Esophagus muscularis mucosa (tissue), 4 donors: ENCODE measurements at regions not wholly inside any gene's neighbourhood (a gene's known extent, or its start where the extent isn't known, plus 50 kb on each side); places are given as distances from the start of the nearest gene placed in this dataset.

Experiments used
- DNase-seq: peaks from one replicate; pipeline ENCODE4 v3.0.0-alpha.2; 2017; ENCODE audit errors: extremely low spot score
- H3K27ac ChIP-seq, 4 donors: fragments of 200-600 bp; sonication (generic); replicated peaks in 1 of 4; 1 replicate in 3 of 4; 2 replicates in 1 of 4; pipeline ENCODE4 v1.5.1; 2016 to 2019; ENCODE audit warnings: mild to moderate bottlenecking in 1 of 4
- H3K27me3 ChIP-seq, 4 donors: fragments of 200-600 bp; sonication (generic); one replicate each; pipeline versions ENCODE4 v1.5.1 to v1.6.0; 2016 to 2019
- H3K36me3 ChIP-seq, 4 donors: fragments of 200-600 bp; sonication (generic); one replicate each; pipeline ENCODE4 v1.5.1; 2016 to 2019
- H3K4me1 ChIP-seq, 4 donors: fragments of 200-600 bp; sonication (generic); one replicate each; pipeline ENCODE4 v1.5.1; 2016 to 2019
- H3K4me3 ChIP-seq, 4 donors: fragments of 200-600 bp; sonication (generic); 1 replicate in 2 of 4; 2 replicates in 2 of 4; pipeline ENCODE4 v1.5.1; 2016 to 2019; ENCODE audit warnings: mild to moderate bottlenecking in 4 of 4, moderate library complexity in 1 of 4
- H3K9me3 ChIP-seq, 4 donors: fragments of 200-600 bp; sonication (generic); 1 replicate in 3 of 4; 2 replicates in 1 of 4; pipeline ENCODE4 v1.5.1; 2016 to 2019
- EP300 ChIP-seq: sonication (generic); formaldehyde crosslinking; IDR thresholded peaks from one replicate; pipeline ENCODE4 v1.6.1; 2017; ENCODE audit warnings: antibody characterized with exemption
- POLR2A ChIP-seq: fragments of 450-650 bp; IDR thresholded peaks from one replicate; pipeline ENCODE4 v1.6.1; 2017; ENCODE audit warnings: antibody characterized with exemption, moderate library complexity, mild to moderate bottlenecking, low read depth
- POLR2AphosphoS5 ChIP-seq, 2 donors: sonication (generic); formaldehyde crosslinking; IDR thresholded peaks; one replicate each; pipeline ENCODE4 v1.6.1; 2017; ENCODE audit warnings: antibody characterized with exemption in 2 of 2
- WGBS: methylation state at CpG from one replicate; pipeline ENCODE4 v1.1.5; 2018; 5-methylcytosine and 5-hydroxymethylcytosine counted together
- intact Hi-C: fragments of 100-400 bp; cut with DNase I; formaldehyde crosslinking; loops from one replicate; pipeline ENCODE4 v1.15.1; 2023
- TF ChIP-seq, protein P1 (sequence below), 3 experiments: fragments of 200-600 bp in 2 of 3; fragments of 450-650 bp in 1 of 3; sonication (generic) in 2 of 3; IDR thresholded peaks; one replicate each; pipeline ENCODE4 v1.5.1; 2017 to 2019; ENCODE audit warnings: antibody characterized with exemption in 3 of 3, mild to moderate bottlenecking in 2 of 3, moderate library complexity in 1 of 3

DNA sequence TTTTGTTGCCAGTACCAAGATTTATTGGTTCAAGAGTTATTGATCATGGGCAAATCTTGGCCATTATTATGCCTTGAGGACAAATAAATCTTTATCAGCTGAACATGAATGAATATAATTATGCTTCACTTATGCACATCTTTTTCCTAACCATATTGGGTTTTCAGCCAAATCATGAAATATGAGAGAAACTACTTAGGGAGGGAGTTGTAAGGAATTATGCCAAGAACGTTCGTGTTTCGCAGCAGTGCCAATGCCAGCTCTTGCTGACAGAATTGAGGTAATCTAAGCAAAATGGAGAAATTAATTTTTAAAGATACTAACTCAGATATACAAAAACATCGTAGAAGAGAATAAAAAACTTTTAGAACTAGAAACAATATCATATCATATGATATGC lies 301.1 kb upstream of the SASH1 start:
- Histone ChIP-seq H3K4me3 (no peak overlapping the region), H3K4me1 (peaks cover 0 to 3% (median 0%) of the 10 kb centered on the region in 4 donors), H3K27ac (no peak overlapping the region), H3K27me3 (no peaks in the 10 kb centered on the region), H3K9me3 (peaks cover 0 to 4% (median 0%) of the 10 kb centered on the region in 4 donors), H3K36me3 (no peaks in the 10 kb centered on the region)
- DNase-seq, result no peak
- no peak for TF ChIP-seq POLR2AphosphoS5 (IDR thresholded peaks at IDR 0.05)
- TF ChIP-seq, protein P1, sequence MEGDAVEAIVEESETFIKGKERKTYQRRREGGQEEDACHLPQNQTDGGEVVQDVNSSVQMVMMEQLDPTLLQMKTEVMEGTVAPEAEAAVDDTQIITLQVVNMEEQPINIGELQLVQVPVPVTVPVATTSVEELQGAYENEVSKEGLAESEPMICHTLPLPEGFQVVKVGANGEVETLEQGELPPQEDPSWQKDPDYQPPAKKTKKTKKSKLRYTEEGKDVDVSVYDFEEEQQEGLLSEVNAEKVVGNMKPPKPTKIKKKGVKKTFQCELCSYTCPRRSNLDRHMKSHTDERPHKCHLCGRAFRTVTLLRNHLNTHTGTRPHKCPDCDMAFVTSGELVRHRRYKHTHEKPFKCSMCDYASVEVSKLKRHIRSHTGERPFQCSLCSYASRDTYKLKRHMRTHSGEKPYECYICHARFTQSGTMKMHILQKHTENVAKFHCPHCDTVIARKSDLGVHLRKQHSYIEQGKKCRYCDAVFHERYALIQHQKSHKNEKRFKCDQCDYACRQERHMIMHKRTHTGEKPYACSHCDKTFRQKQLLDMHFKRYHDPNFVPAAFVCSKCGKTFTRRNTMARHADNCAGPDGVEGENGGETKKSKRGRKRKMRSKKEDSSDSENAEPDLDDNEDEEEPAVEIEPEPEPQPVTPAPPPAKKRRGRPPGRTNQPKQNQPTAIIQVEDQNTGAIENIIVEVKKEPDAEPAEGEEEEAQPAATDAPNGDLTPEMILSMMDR (IDR thresholded peaks at IDR 0.05), result no peak
- TF ChIP-seq POLR2A, result no peak
- TF ChIP-seq EP300, result no peak
- intact Hi-C loops, result no loop called here
- 59% methylated on average over 4 of the region's 4 CpGs for WGBS

DNA sequence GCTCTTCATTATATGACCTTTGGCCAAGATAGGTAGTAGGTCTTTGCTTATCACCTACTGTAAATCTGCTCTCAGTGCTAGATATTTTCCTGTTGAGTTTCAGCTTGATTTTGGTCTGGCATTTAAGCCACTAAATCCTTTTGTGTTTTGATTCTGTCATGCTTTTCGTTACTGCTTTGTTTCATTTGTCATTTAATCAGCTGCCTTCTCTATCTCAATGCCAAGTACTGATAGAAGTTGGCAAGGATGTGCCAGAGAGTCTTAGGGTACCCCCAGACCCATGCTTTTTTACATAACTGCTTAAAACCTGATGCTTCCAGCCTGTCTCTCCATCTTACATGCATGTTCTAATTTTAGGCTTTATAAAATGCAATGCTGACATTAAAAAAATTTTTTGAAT lies 300.1 kb upstream of the SASH1 start:
- Histone ChIP-seq H3K27ac (no peak overlapping the region), H3K9me3 (peaks cover 0 to 5% (median 4%) of the 10 kb centered on the region in 4 donors), H3K4me1 (peaks cover 0 to 3% (median 0%) of the 10 kb centered on the region in 4 donors), H3K36me3 (no peaks in the 10 kb centered on the region), H3K27me3 (no peaks in the 10 kb centered on the region), H3K4me3 (no peak overlapping the region)
- DNase-seq, result no peak
- TF ChIP-seq POLR2A (no peak), POLR2AphosphoS5 (IDR thresholded peaks at IDR 0.05) (no peak), EP300 (no peak)
- TF ChIP-seq, protein P1 (IDR thresholded peaks at IDR 0.05), result no peak
- intact Hi-C loops, result no loop called here
- 61% methylated on average over 1 of the region's 1 CpG for WGBS

DNA sequence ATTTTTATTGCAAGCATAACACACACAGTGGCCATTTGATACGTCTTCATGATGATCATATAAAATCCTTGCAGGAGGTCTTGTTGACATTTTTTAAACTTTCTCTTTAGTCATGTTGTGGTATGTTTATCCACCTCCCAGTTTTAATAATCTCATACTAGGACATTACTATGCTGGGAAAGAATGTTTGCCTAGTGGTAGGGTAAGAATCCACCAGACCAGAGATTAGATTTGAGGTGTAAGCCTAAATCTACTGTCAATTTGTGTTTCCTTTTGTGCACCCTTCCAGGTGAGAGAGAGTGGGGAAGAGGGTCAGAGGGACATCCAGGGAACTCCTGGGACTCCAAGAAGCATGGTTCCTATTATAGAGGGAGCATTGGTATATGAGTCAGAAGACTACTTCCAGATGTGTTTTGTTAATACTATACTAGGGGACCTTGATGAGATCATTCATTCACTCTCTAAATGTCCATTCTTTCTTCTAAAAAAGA lies 298.3 kb upstream of the SASH1 start:
- DNase-seq, result no peak
- TF ChIP-seq EP300 (no peak), POLR2A (no peak), POLR2AphosphoS5 (IDR thresholded peaks at IDR 0.05) (no peak)
- TF ChIP-seq, protein P1 (IDR thresholded peaks at IDR 0.05), result no peak
- no peaks in the 10 kb centered on the region for H3K27me3 ChIP-seq
- H3K36me3 ChIP-seq, result no peaks in the 10 kb centered on the region
- 77% methylated on average over 1 of the region's 1 CpG for WGBS
- no peak overlapping the region for H3K4me3 ChIP-seq
- H3K9me3 ChIP-seq, result peaks cover 0 to 7% (median 4%) of the 10 kb centered on the region in 4 donors
- no peak overlapping the region for H3K27ac ChIP-seq
- intact Hi-C loops, result no loop called here
- peaks cover 0 to 3% (median 0%) of the 10 kb centered on the region in 4 donors for H3K4me1 ChIP-seq

DNA sequence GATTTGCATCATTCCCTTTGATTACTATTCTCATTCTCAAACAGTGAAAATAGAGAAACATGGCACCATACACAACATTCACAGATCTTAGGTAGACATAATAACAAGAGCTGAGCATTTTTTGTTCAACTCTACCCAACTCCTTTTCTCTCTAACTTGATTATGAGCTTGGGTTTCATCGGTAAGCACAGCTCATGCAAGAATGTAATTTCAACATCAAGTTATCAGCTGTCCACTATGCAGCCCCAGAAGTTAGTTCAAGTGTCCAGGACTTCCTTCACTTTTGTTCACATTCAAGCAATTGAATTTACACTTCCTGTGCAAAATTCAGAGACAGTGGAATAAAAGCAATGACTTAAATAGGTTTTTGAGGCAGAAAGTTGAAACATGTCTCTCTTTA lies 297.7 kb upstream of the SASH1 start:
- no peak overlapping the region for H3K4me3 ChIP-seq
- peaks cover 0 to 7% (median 4%) of the 10 kb centered on the region in 4 donors for H3K9me3 ChIP-seq
- H3K4me1 ChIP-seq, result peaks cover 0 to 3% (median 0%) of the 10 kb centered on the region in 4 donors
- TF ChIP-seq POLR2A, result no peak
- TF ChIP-seq, protein P1 (IDR thresholded peaks at IDR 0.05), result no peak
- TF ChIP-seq POLR2AphosphoS5 (IDR thresholded peaks at IDR 0.05), result no peak
- TF ChIP-seq EP300, result no peak
- WGBS, result 70% methylated on average over 1 of the region's 1 CpG
- H3K36me3 ChIP-seq, result no peaks in the 10 kb centered on the region
- H3K27ac ChIP-seq, result no peak overlapping the region
- DNase-seq, result no peak
- intact Hi-C loops, result no loop called here
- H3K27me3 ChIP-seq, result no peaks in the 10 kb centered on the region

DNA sequence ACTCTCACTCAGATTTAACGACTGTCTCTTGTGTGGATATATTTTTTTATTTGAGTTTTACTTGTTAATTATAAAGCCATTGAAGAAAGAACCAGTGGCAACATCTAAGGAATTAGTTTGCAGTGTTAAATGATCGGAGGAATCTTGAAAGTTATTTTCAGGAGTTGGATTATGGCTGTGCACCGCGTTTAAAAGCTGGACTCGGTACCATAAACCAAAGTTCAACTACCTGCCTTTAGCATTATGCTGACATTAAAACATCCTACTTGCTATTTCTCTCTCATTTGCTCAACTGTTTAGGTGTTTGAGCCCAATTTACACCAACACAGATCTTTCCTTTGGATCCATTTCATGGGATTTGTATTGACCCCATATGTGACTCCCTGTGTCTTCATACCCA lies 289.4 kb upstream of the SASH1 start:
- TF ChIP-seq EP300, result no peak
- no peak for TF ChIP-seq POLR2A
- no peak for TF ChIP-seq POLR2AphosphoS5 (IDR thresholded peaks at IDR 0.05)
- TF ChIP-seq, protein P1 (IDR thresholded peaks at IDR 0.05), result no peak
- WGBS, result 98% methylated on average over 5 of the region's 5 CpGs

More for the DNA sequence above, 289.4 kb upstream of the SASH1 start:
- H3K4me3 ChIP-seq, result no peak overlapping the region
- H3K27me3 ChIP-seq, result no peaks in the 10 kb centered on the region
- H3K4me1 ChIP-seq, result no peaks in the 10 kb centered on the region
- peak; percentile 26 for DNase-seq
- peaks cover 0 to 8% (median 0%) of the 10 kb centered on the region in 4 donors for H3K9me3 ChIP-seq
- intact Hi-C loops, result no loop called here
- H3K36me3 ChIP-seq, result no peaks in the 10 kb centered on the region
- no peak overlapping the region for H3K27ac ChIP-seq
